GM20000 (cell line): ENCODE measurements at regions not wholly inside any gene's neighbourhood (a gene's known extent, or its start where the extent isn't known, plus 50 kb on each side); places are given as distances from the start of the nearest gene placed in this dataset.

ENCODE experiments used
- DNase-seq: peaks from one replicate; pipeline ENCODE4 v3.0.0; 2012; ENCODE audit warnings: low spot score
- TF ChIP-seq, protein P1 (sequence below): IDR thresholded peaks from 2 replicates; pipeline ENCODE4 v1.5.1; 2012; ENCODE audit warnings: mild to moderate bottlenecking, control low read depth; ENCODE audit errors: extremely low read depth, missing control alignments

DNA sequence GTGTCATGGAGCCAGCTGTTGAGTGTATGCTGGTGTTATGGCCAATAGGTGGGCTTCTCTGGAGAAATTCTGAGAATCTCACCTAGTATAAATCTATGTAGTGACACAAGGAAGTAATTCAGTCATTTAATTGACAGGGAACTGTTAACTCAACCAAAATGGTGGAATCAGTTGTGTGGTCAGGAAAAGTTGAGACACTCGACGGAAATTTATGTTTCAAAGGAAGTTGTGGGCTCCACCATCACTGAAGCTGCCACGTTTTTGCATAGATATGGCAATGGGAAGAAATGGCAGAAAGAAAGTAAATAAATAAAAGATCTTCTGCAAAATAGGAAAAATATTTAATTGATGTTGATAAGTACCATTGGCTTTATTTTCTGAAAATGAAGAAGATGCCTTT, 84.5 kb downstream of the ATP6V1G3 start:
- no peak for DNase-seq
- TF ChIP-seq, protein P1, sequence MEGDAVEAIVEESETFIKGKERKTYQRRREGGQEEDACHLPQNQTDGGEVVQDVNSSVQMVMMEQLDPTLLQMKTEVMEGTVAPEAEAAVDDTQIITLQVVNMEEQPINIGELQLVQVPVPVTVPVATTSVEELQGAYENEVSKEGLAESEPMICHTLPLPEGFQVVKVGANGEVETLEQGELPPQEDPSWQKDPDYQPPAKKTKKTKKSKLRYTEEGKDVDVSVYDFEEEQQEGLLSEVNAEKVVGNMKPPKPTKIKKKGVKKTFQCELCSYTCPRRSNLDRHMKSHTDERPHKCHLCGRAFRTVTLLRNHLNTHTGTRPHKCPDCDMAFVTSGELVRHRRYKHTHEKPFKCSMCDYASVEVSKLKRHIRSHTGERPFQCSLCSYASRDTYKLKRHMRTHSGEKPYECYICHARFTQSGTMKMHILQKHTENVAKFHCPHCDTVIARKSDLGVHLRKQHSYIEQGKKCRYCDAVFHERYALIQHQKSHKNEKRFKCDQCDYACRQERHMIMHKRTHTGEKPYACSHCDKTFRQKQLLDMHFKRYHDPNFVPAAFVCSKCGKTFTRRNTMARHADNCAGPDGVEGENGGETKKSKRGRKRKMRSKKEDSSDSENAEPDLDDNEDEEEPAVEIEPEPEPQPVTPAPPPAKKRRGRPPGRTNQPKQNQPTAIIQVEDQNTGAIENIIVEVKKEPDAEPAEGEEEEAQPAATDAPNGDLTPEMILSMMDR = no peak

DNA sequence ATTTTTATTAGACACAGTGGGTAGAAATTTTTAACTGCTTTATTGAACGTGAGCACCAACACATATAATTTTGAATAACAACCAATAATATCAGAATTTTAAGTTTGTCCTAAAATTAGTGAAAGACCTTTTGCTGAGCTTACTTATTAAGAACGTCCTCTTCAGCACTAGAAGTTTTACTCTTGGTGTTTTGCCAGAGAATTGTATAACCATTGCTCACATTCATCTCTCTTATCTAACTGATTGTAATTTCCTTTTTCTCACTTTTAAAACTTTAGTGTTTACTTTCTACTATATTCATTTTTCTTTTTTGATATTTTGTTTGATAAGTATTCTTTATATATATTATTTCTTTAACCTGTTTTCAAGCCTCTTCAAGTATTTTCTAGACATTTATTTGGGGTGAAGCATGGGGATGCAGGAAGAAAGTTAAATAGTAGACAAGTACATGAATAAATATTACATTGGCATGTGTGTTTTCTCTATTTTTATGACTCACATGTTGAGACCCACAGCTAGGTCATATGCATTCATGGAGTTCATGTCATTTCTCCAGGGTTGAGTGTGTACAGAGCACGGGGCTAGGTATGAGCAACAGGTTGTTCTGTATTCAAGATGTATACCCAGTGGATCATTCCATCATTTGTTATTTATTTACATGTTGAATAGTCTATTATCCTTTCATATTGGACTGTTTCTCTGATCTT, 90.6 kb downstream of the ATP6V1G3 start:
- no peak for DNase-seq
- TF ChIP-seq, protein P1 = no peak

DNA sequence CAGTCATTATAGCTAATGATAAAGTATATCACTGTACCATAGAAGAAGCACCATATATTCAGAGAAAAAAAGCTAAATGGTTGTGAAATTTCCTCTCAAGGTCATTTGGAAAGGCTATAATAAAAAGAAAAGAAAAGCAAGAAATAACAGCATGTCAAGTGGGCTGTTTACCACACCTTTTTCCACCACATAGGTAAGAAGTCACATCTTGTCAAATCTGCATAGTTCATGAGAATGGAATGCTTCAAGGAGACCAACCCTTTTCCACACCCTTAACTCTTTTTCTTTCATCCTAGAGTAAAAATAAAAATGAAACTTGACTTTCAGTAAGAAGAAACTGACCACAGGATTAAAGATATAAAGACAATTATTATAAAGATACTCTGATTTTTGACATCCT, 91.2 kb downstream of the ATP6V1G3 start:
- no peak for DNase-seq

GRCh38 chr1:198447468-198447867, 93.0 kb downstream of the ATP6V1G3 start:
- DNase-seq = no peak

More for the DNA sequence above, 91.2 kb downstream of the ATP6V1G3 start:
- TF ChIP-seq, protein P1 = no peak

DNA sequence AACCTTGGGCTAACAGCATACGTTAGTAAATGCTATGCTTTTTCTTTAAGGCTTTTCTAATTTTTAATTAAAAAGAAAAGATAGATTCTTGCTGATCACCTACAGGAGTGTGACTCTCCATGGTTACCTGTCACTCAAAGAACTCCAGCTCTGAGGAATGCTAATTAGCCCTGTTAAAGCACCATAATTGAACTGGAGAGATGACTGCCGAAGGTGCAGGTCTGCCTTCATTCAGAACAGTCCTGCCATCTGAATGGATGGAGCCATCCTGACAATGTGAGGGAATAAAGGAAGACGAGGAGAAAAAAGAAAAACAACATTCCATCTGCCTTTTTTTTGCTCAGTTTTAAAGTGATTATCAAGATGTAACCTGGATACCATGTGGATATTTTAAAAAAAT, 94.6 kb downstream of the ATP6V1G3 start:
- TF ChIP-seq, protein P1 = no peak
- DNase-seq = no peak

More at GRCh38 chr1:198447468-198447867, 93.0 kb downstream of the ATP6V1G3 start:
- TF ChIP-seq, protein P1 = no peak

GRCh38 chr1:198444792-198445191, 95.7 kb downstream of the ATP6V1G3 start:
- no peak for DNase-seq
- TF ChIP-seq, protein P1 = no peak

- no peak for DNase-seq
- TF ChIP-seq, protein P1 = no peak
These were observed 96.9 kb downstream of the ATP6V1G3 start for GRCh38 chr1:198443365-198444233.
